ENCODE measurements at regions not wholly inside any gene's neighbourhood (a gene's known extent, or its start where the extent isn't known, plus 50 kb on each side); places are given as distances from the start of the nearest gene placed in this dataset.

DNA sequence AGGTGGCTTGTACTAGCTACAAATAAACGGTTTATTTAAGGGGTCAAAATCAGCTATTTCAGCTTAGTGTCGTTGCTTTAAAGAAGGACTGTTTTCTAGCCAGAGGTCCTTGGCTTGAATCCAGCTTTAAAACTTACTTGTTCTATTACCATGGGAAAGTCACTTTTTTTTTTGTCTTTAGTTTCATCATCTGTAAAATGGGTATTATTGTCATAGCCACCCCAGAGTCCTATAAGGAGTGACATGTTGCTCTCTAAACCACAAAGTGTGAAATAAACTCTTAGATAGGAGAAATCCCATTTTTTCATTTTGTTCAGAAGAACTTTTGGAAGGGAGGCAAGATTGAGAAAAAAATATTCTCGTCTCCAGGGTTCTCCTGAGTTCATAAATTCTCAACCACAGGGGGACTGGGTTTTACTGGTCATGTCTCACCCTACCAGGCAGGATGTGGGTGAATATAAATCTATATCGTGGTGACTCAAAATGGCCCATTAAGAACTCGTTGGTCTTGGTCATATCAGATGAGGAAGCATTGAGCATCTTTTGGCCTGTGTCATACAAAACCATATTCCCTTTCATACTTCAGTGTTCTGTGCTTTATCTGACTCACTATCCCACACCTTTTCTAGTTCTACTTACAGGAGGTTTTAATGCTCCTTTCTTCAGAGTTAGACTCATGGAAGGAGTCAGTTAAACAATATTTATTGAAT lies 202.7 kb upstream of the NR3C1 start:
- TF ChIP-seq POLR2A (IDR thresholded peaks at IDR 0.05): no peak
- TF ChIP-seq, protein P1, sequence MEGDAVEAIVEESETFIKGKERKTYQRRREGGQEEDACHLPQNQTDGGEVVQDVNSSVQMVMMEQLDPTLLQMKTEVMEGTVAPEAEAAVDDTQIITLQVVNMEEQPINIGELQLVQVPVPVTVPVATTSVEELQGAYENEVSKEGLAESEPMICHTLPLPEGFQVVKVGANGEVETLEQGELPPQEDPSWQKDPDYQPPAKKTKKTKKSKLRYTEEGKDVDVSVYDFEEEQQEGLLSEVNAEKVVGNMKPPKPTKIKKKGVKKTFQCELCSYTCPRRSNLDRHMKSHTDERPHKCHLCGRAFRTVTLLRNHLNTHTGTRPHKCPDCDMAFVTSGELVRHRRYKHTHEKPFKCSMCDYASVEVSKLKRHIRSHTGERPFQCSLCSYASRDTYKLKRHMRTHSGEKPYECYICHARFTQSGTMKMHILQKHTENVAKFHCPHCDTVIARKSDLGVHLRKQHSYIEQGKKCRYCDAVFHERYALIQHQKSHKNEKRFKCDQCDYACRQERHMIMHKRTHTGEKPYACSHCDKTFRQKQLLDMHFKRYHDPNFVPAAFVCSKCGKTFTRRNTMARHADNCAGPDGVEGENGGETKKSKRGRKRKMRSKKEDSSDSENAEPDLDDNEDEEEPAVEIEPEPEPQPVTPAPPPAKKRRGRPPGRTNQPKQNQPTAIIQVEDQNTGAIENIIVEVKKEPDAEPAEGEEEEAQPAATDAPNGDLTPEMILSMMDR (IDR thresholded peaks at IDR 0.05): no peak

Measured in sigmoid colon (tissue), 3 donors.